ENCODE measurements at regions not wholly inside any gene's neighbourhood (a gene's known extent, or its start where the extent isn't known, plus 50 kb on each side); places are given as distances from the start of the nearest gene placed in this dataset.

DNA sequence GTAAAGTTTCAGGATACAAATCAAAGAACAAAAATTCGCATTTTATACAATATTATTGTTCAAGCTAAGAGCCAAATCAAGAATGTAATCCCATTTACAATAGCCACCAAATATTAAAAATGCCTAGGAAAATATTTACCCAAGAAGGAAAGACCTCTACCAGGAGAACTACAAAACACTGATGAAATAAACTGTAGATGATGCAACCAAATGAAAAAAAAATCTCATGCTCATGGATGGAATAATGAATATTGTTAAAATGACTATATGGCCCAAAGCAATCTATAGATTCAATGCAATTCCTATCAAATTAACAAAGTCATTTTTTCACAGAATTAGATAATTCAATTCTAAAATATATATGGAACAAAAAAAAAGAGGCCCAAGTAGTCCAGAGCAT lies 708.8 kb upstream of the MAN1A1 start:
- ChIA-PET CTCF (no interaction called here), POLR2A (no interaction called here)
- no peak overlapping the region for H3K4me3 ChIP-seq (ENCODE audit: low read depth, low read length)
- TF ChIP-seq, protein P1, sequence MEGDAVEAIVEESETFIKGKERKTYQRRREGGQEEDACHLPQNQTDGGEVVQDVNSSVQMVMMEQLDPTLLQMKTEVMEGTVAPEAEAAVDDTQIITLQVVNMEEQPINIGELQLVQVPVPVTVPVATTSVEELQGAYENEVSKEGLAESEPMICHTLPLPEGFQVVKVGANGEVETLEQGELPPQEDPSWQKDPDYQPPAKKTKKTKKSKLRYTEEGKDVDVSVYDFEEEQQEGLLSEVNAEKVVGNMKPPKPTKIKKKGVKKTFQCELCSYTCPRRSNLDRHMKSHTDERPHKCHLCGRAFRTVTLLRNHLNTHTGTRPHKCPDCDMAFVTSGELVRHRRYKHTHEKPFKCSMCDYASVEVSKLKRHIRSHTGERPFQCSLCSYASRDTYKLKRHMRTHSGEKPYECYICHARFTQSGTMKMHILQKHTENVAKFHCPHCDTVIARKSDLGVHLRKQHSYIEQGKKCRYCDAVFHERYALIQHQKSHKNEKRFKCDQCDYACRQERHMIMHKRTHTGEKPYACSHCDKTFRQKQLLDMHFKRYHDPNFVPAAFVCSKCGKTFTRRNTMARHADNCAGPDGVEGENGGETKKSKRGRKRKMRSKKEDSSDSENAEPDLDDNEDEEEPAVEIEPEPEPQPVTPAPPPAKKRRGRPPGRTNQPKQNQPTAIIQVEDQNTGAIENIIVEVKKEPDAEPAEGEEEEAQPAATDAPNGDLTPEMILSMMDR (IDR thresholded peaks at IDR 0.05; ENCODE audit: insufficient read depth, low read length, missing control alignments), result no peak
- no peak for DNase-seq (ENCODE audit: low read depth, low spot score)

GRCh38 chr6:120056085-120056484 lies 706.5 kb upstream of the MAN1A1 start:
- DNase-seq (ENCODE audit: low read depth, low spot score), result no peak

DNA sequence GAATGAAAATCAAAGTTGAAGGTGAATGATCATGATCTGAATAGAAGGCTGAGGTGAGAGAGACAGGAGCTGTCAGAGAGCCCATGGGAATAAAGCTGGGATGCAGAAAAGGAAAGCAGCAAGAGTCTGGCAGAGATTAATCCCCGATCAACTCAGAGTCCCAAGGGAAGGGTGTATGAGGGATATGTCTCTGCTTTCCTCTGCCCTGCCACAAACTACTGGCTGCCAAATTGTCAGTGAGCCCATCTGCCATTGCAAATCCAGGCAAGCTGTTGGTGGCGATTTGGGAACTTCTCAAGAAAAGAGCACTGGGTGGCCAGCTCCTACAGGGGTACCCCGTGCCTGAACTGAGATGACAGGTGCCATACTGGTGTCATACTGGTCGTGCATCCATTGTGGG lies 705.5 kb upstream of the MAN1A1 start:
- TF ChIP-seq, protein P1 (IDR thresholded peaks at IDR 0.05; ENCODE audit: insufficient read depth, low read length, missing control alignments), result no peak
- POLR2A ChIA-PET, result no interaction called here
- H3K4me3 ChIP-seq (ENCODE audit: low read depth, low read length), result no peak overlapping the region
- no peak for DNase-seq (ENCODE audit: low read depth, low spot score)
- CTCF ChIA-PET, result no interaction called here

More at GRCh38 chr6:120056085-120056484, 706.5 kb upstream of the MAN1A1 start:
- TF ChIP-seq, protein P1 (IDR thresholded peaks at IDR 0.05; ENCODE audit: insufficient read depth, low read length, missing control alignments), result no peak
- CTCF ChIA-PET, result no interaction called here
- H3K4me3 ChIP-seq (ENCODE audit: low read depth, low read length), result no peak overlapping the region
- POLR2A ChIA-PET, result no interaction called here

DNA sequence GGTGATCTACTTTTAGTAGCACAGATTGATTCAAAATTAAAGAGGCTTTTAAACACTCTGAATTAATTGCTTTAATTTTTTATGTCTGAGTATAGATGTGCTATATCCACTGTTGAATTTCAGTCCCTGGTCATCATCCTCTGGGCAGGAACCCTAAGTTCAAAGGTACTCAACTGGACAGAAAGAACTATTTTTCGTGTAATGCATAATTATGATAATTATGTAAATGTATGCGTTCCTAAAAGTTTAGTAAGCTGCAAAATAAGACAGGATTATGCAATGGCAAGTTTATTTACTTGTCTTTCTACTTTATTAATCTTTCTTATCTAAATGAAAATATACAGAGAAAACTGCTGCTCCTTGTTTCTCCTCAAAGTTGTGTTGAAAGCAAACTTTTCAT lies 690.1 kb upstream of the MAN1A1 start:
- ChIA-PET POLR2A (no interaction called here), CTCF (interaction anchor here (1.0 kb wide), 1 partner anchor 38 kb away, joined by 3 read pairs; no protein-coding TSS in a partner anchor)
- TF ChIP-seq, protein P1 (IDR thresholded peaks at IDR 0.05; ENCODE audit: insufficient read depth, low read length, missing control alignments), result no peak
- no peak overlapping the region for H3K4me3 ChIP-seq (ENCODE audit: low read depth, low read length)
- no peak for DNase-seq (ENCODE audit: low read depth, low spot score)

GRCh38 chr6:120031837-120032236 lies 682.3 kb upstream of the MAN1A1 start:
- DNase-seq (ENCODE audit: low read depth, low spot score), result no peak
- ChIA-PET CTCF (interaction anchor here (1.3 kb wide), 1 partner anchor 53 kb away, joined by 3 read pairs; no protein-coding TSS in a partner anchor), POLR2A (no interaction called here)
- H3K4me3 ChIP-seq (ENCODE audit: low read depth, low read length), result no peak overlapping the region
- TF ChIP-seq, protein P1 (IDR thresholded peaks at IDR 0.05; ENCODE audit: insufficient read depth, low read length, missing control alignments), result no peak

DNA sequence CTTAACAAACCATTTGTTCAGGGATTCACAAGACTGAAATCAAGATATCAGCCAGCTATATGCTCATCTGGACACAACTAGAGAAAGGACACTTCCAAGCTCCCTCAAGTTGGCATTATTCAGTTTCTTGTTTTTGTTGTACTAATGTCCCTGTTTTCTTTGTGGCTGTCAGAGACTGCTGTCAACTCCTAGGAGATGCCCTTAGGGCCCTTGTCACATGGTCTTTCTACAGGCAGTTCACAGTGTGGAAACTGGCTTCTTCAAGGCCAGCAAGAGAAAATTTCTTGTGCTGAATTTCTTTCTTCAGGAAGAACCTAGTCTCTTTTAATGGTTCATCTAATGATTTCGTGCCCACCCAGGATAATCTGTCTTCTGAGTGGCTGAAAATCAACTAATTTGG lies 677.2 kb upstream of the MAN1A1 start:
- no peak overlapping the region for H3K4me3 ChIP-seq (ENCODE audit: low read depth, low read length)
- ChIA-PET CTCF (no interaction called here), POLR2A (no interaction called here)
- TF ChIP-seq, protein P1 (IDR thresholded peaks at IDR 0.05; ENCODE audit: insufficient read depth, low read length, missing control alignments), result no peak
- DNase-seq (ENCODE audit: low read depth, low spot score), result no peak

Data from AG04449 (cell line).